ENCODE measurements at regions not wholly inside any gene's neighbourhood (a gene's known extent, or its start where the extent isn't known, plus 50 kb on each side); places are given as distances from the start of the nearest gene placed in this dataset.

DNA sequence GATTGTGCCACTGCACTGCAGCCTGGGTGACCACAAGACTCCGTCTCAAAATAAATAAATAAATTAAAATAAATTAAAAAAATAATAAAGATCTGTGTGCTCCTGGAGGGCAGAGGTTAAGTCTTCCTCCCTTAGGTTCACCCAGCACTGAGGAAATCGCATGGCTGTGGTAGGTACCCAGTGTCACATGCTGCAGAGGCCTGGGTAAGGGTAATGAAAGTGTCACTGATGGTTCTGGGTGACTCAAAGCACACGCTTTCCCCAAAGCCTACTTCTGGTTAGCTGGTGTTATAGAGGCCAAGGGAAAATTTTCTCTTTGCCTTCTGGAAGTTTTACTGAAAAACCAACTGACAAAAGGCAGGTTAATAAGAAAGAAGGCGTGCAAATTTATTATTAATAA lies 88.8 kb upstream of the ITGB1 start:
- no peak overlapping the region for H3K27ac ChIP-seq (ENCODE audit: insufficient read length, low read depth, low read length)
- no peak overlapping the region for H3T11ph ChIP-seq (ENCODE audit: low read length)
- H4K91ac ChIP-seq (ENCODE audit: insufficient read length, low read depth, low read length): no peak overlapping the region
- H3K23ac ChIP-seq (ENCODE audit: insufficient read length, low read depth, low read length): no peak overlapping the region
- H3K4me1 ChIP-seq (ENCODE audit: insufficient read depth, low read length): peaks cover 10% of the 10 kb centered on the region
- H3K4me1 Mint-ChIP-seq: peaks cover 33 to 37% of the 10 kb centered on the region in 2 experiments
- no peak overlapping the region for H3K18ac ChIP-seq (ENCODE audit: insufficient read length, low read depth, low read length)
- no peak overlapping the region for H3K4me3 Mint-ChIP-seq
- no peak overlapping the region for H3K4me2 ChIP-seq (ENCODE audit: insufficient read depth, insufficient read length, low read length)
- no CpG with 5 or more reads among the region's 4 CpGs for WGBS (ENCODE audit: extremely low coverage, insufficient read length, low lambda C conversion rate)
- no peak overlapping the region for H3K14ac ChIP-seq (ENCODE audit: insufficient read depth, low read length)
- H2BK12ac ChIP-seq (ENCODE audit: insufficient read length, low read depth, low read length): no peak overlapping the region
- H4K20me1 ChIP-seq (ENCODE audit: control insufficient read depth, insufficient read depth, insufficient read length): no peaks in the 10 kb centered on the region
- no peak overlapping the region for H3K4ac ChIP-seq (ENCODE audit: low read depth, low read length)
- H3K23me2 ChIP-seq (ENCODE audit: insufficient read length, low read depth, low read length, poor library complexity, severe bottlenecking): no peaks in the 10 kb centered on the region
- H3K56ac ChIP-seq (ENCODE audit: insufficient read length, low read depth, low read length): no peak overlapping the region
- no peak overlapping the region for H2AFZ ChIP-seq (ENCODE audit: low read length)
- no peaks in the 10 kb centered on the region for H3K79me1 ChIP-seq (ENCODE audit: insufficient read depth, low read depth, low read length, poor library complexity, severe bottlenecking)
- H4K5ac ChIP-seq (ENCODE audit: insufficient read length, low read depth, low read length): no peak overlapping the region
- TF ChIP-seq, protein P1, sequence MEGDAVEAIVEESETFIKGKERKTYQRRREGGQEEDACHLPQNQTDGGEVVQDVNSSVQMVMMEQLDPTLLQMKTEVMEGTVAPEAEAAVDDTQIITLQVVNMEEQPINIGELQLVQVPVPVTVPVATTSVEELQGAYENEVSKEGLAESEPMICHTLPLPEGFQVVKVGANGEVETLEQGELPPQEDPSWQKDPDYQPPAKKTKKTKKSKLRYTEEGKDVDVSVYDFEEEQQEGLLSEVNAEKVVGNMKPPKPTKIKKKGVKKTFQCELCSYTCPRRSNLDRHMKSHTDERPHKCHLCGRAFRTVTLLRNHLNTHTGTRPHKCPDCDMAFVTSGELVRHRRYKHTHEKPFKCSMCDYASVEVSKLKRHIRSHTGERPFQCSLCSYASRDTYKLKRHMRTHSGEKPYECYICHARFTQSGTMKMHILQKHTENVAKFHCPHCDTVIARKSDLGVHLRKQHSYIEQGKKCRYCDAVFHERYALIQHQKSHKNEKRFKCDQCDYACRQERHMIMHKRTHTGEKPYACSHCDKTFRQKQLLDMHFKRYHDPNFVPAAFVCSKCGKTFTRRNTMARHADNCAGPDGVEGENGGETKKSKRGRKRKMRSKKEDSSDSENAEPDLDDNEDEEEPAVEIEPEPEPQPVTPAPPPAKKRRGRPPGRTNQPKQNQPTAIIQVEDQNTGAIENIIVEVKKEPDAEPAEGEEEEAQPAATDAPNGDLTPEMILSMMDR (conservative IDR thresholded peaks at IDR 0.05): no peak
- H2BK20ac ChIP-seq (ENCODE audit: low read depth, low read length, poor library complexity, severe bottlenecking): no peak overlapping the region
- no peaks in the 10 kb centered on the region for H3K36me3 Mint-ChIP-seq (ENCODE audit: insufficient read depth in 1 of 3, low read depth in 3 of 3)
- no peak overlapping the region for H3K9ac ChIP-seq (ENCODE audit: extremely low read depth, insufficient read length, low read length)
- H3K27me3 Mint-ChIP-seq (ENCODE audit: low read depth): no peaks in the 10 kb centered on the region
- H4K8ac ChIP-seq (replicated peaks; ENCODE audit: insufficient read length, low read depth, low read length): no peak overlapping the region
- DNase-seq: no peak
- no peak overlapping the region for H2BK5ac ChIP-seq (ENCODE audit: insufficient read length, low read length)
- no peaks in the 10 kb centered on the region for H3K9me3 ChIP-seq (ENCODE audit: control insufficient read depth, low read depth, low read length)
- H3K27me3 ChIP-seq (ENCODE audit: insufficient read depth, low read length): no peaks in the 10 kb centered on the region
- no peak overlapping the region for H2AK5ac ChIP-seq (ENCODE audit: insufficient read length, low read length)
- no peak overlapping the region for H2BK15ac ChIP-seq (ENCODE audit: low read depth, low read length)
- H3K9me3 Mint-ChIP-seq: peaks cover 0 to 2% of the 10 kb centered on the region in 2 experiments; a peak in 2 of 5 replicates
- no peak overlapping the region for H2BK120ac ChIP-seq (ENCODE audit: low read depth, low read length, poor library complexity, severe bottlenecking)
- no peaks in the 10 kb centered on the region for H3K79me2 ChIP-seq (ENCODE audit: insufficient read depth, low read length)
- no peak overlapping the region for H3K27ac Mint-ChIP-seq

Data from H9 (cell line).